HepG2 (cell line): ENCODE measurements at regions not wholly inside any gene's neighbourhood (a gene's known extent, or its start where the extent isn't known, plus 50 kb on each side); places are given as distances from the start of the nearest gene placed in this dataset.

Experiments used
- ATAC-seq: fragments of 200-7000 bp; cut with Tn5 transposase; 3 replicates; pipeline ENCODE4 v1.9.1; 2020; ENCODE audit warnings: mild to moderate bottlenecking, moderate library complexity
- BruUV-seq: library from RNA; stranded (reverse); fragments of 400-500 nt; replicated peaks from 2 replicates; lab custom pipeline; 2021; lab: Mats Ljungman, UMichigan
- CTCF ChIA-PET: fragments of 300-600 bp; formaldehyde crosslinking; extraction: SDS; loops from one replicate; lab custom pipeline; 2021; ENCODE audit warnings: low total read pairs, inconsistent platforms, low intra/inter-chr PET ratio; lab: Yijun Ruan, JAX
- POLR2A ChIA-PET: fragments of 350-600 bp; sonication (Branson Sonifier 250); formaldehyde crosslinking; loops from one replicate; lab custom pipeline; 2020; ENCODE audit warnings: antibody characterized with exemption, inconsistent platforms; lab: Yijun Ruan, JAX
- DNase-seq: peaks from one replicate; pipeline ENCODE4 v3.0.0-alpha.2; 2015; ENCODE audit warnings: low spot score
- FAIRE-seq: peaks from 3 replicates; lab custom pipeline; 2011; peaks lifted over from hg19 to GRCh38; lab: Jason Lieb, UNC
- H2AFZ ChIP-seq: one replicate; pipeline ENCODE4 v1.6.1; 2011; ENCODE audit warnings: low read length, inconsistent platforms
- H3K27ac ChIP-seq: fragments of 300-600 bp; 3 replicates; pipeline ENCODE4 v1.8.0; 2011; ENCODE audit warnings: mixed run types, mild to moderate bottlenecking, mixed read lengths, low read length, inconsistent platforms; ENCODE audit not compliant: insufficient read depth; ENCODE audit errors: extremely low read length
- H3K27me3 ChIP-seq, 2 experiments: fragments of 200-600 bp in 1 of 2; 2 replicates in 1 of 2; 3 replicates in 1 of 2; pipeline versions ENCODE4 v1.6.0 to v1.8.0; 2011; ENCODE audit warnings: low read length in 2 of 2, mild to moderate bottlenecking in 2 of 2, moderate library complexity in 2 of 2, inconsistent platforms in 1 of 2; ENCODE audit not compliant: insufficient read depth in 2 of 2, control insufficient read depth in 1 of 2
- H3K36me3 ChIP-seq, 2 experiments: fragments of 200-600 bp in 1 of 2; replicated peaks in 1 of 2; 2 replicates in 1 of 2; 3 replicates in 1 of 2; pipeline versions ENCODE4 v1.5.1 to v1.8.0; 2011; ENCODE audit warnings: low read length in 2 of 2, inconsistent platforms in 1 of 2; ENCODE audit not compliant: insufficient read depth in 2 of 2, control insufficient read depth in 1 of 2
- H3K4me1 ChIP-seq: 2 replicates; pipeline ENCODE4 v1.5.1; 2012; ENCODE audit warnings: low read length, inconsistent platforms; ENCODE audit not compliant: insufficient read depth
- H3K4me2 ChIP-seq: 2 replicates; pipeline ENCODE4 v1.6.0; 2011; ENCODE audit warnings: low read depth, low read length, inconsistent platforms
- H3K4me3 ChIP-seq, 3 experiments: fragments of 200-600 bp in 1 of 3; sonication (generic), shearing (Covaris generic) in 1 of 3; replicated peaks in 1 of 3; 2 replicates each; pipeline ENCODE4 v1.5.1; 2011 to 2016; ENCODE audit warnings: low read length in 3 of 3, inconsistent platforms in 2 of 3, low read depth in 2 of 3, mild to moderate bottlenecking in 2 of 3, control low read depth in 1 of 3, mixed read lengths in 1 of 3; ENCODE audit not compliant: insufficient read depth in 1 of 3
- H3K79me2 ChIP-seq: one replicate; pipeline ENCODE4 v1.6.1; 2011; ENCODE audit warnings: low read length, inconsistent platforms; ENCODE audit not compliant: insufficient read depth
- H3K9ac ChIP-seq: 2 replicates; pipeline ENCODE4 v1.6.0; 2011; ENCODE audit warnings: mild to moderate bottlenecking, low read depth, low read length, inconsistent platforms; ENCODE audit not compliant: insufficient read depth
- H3K9me3 ChIP-seq: 2 replicates; pipeline ENCODE4 v1.5.1; 2012; ENCODE audit warnings: mild to moderate bottlenecking, low read length
- H4K20me1 ChIP-seq: 2 replicates; pipeline ENCODE4 v1.6.0; 2011; ENCODE audit warnings: inconsistent platforms, mild to moderate bottlenecking, low read length, moderate library complexity; ENCODE audit not compliant: insufficient read depth
- CHD2 ChIP-seq: IDR thresholded peaks from 2 replicates; pipeline ENCODE4 v1.6.1; 2011; ENCODE audit warnings: low read depth, low read length, improper control_type of control experiment
- DNMT1 ChIP-seq: sonication (generic); formaldehyde crosslinking; IDR thresholded peaks from 2 replicates; pipeline ENCODE4 v1.5.1; 2020; ENCODE audit warnings: mild to moderate bottlenecking, missing genetic modification reagents
- KAT7 ChIP-seq: IDR thresholded peaks from 2 replicates; pipeline ENCODE4 v1.6.1; 2018; ENCODE audit warnings: borderline replicate concordance, missing compliant biosample characterization
- LCORL ChIP-seq, 2 experiments: fragments of 450-650 bp in 1 of 2; sonication (generic) in 1 of 2; formaldehyde crosslinking in 1 of 2; IDR thresholded peaks; 2 replicates each; pipeline versions ENCODE4 v1.5.0 to v1.6.1; 2017 to 2020; ENCODE audit warnings: antibody characterized with exemption in 1 of 2, missing genetic modification reagents in 1 of 2
- MAF1 ChIP-seq: sonication (generic); formaldehyde crosslinking; IDR thresholded peaks from 2 replicates; pipeline ENCODE4 v1.5.0; 2020; ENCODE audit warnings: missing genetic modification reagents, borderline replicate concordance
- PLSCR1 ChIP-seq: sonication (generic); formaldehyde crosslinking; IDR thresholded peaks from 2 replicates; pipeline ENCODE4 v1.5.0; 2020; ENCODE audit warnings: missing genetic modification reagents, mild to moderate bottlenecking, borderline replicate concordance
- ZBTB14 ChIP-seq: sonication (generic); formaldehyde crosslinking; IDR thresholded peaks from 2 replicates; pipeline ENCODE4 v1.4.0; 2020; ENCODE audit warnings: missing genetic modification reagents
- ZNF772 ChIP-seq: sonication (generic); formaldehyde crosslinking; IDR thresholded peaks from 2 replicates; pipeline ENCODE4 v1.5.0; 2020; ENCODE audit warnings: mild to moderate bottlenecking, missing genetic modification reagents
- WGBS: methylation state at CpG from one replicate; pipeline ENCODE4 v1.1.6; 2017; ENCODE audit warnings: low lambda C conversion rate; 5-methylcytosine and 5-hydroxymethylcytosine counted together
- in situ Hi-C: cut with HindIII; loops from 2 replicates; pipeline ENCODE4 v1.10.0; 2017; ENCODE audit warnings: low pct_unique_long_range_greater_than_20kb; ENCODE audit not compliant: extremely low pct_ligation_motif_present
- intact Hi-C: fragments of 100-400 bp; cut with micrococcal nuclease; formaldehyde crosslinking; loops from one replicate; pipeline ENCODE4 v1.10.0; 2022; ENCODE audit not compliant: unreplicated experiment

- intact Hi-C loops, result no loop called here
- TF ChIP-seq ZBTB14 (CRISPR knock-in tag), result no peak
- no peak for TF ChIP-seq DNMT1 (CRISPR knock-in tag)
- no peak overlapping the region for H3K9ac ChIP-seq
- CTCF ChIA-PET, result no interaction called here
- POLR2A ChIA-PET, result no interaction called here
- no peak overlapping the region for H3K4me3 ChIP-seq
- H3K79me2 ChIP-seq, result no peaks in the 10 kb centered on the region
- no peak overlapping the region for H3K27ac ChIP-seq
- H2AFZ ChIP-seq, result no peak overlapping the region
- DNase-seq (no peak), FAIRE-seq (no peak), ATAC-seq (no peak)
- BruUV-seq, result no TSS peak
- no peaks in the 10 kb centered on the region for H3K4me1 ChIP-seq
- H3K9me3 ChIP-seq, result peaks cover 72% of the 10 kb centered on the region
- WGBS, result 3% methylated on average over 2 of the region's 3 CpGs
- H4K20me1 ChIP-seq, result no peaks in the 10 kb centered on the region
- in situ Hi-C loops, result no loop called here
- no peak overlapping the region for H3K4me2 ChIP-seq
- no peaks in the 10 kb centered on the region for H3K27me3 ChIP-seq
- no peaks in the 10 kb centered on the region for H3K36me3 ChIP-seq
These were observed 614.1 kb downstream of the NUF2 start for GRCh38 chr1:163935738-163936374.

- Histone ChIP-seq H3K4me1 (no peaks in the 10 kb centered on the region), H2AFZ (no peak overlapping the region), H3K79me2 (no peaks in the 10 kb centered on the region), H3K36me3 (no peaks in the 10 kb centered on the region), H3K4me2 (no peak overlapping the region), H3K27me3 (no peaks in the 10 kb centered on the region), H3K9ac (no peak overlapping the region), H3K9me3 (peaks cover 69% of the 10 kb centered on the region), H4K20me1 (no peaks in the 10 kb centered on the region), H3K27ac (no peak overlapping the region), H3K4me3 (no peak overlapping the region)
- no peak for FAIRE-seq
- 5% methylated on average over 1 of the region's 1 CpG for WGBS
- DNase-seq, result no peak
- BruUV-seq, result no TSS peak
- TF ChIP-seq ZNF772 (CRISPR knock-in tag) (no peak), CHD2 (no peak), LCORL (IDR thresholded peaks at IDR 0.05) (peak; percentile 95), LCORL (CRISPR knock-in tag; IDR thresholded peaks at IDR 0.05) (no peak), KAT7 (CRISPR knock-in tag) (no peak), MAF1 (CRISPR knock-in tag) (no peak), PLSCR1 (CRISPR knock-in tag) (no peak)
- in situ Hi-C loops, result no loop called here
- ChIA-PET CTCF (no interaction called here), POLR2A (no interaction called here)
- ATAC-seq, result no peak
- intact Hi-C loops, result no loop called here
These were observed 599.4 kb upstream of the PBX1 start for GRCh38 chr1:163959622-163960021.
